ENCODE measurements at regions not wholly inside any gene's neighbourhood (a gene's known extent, or its start where the extent isn't known, plus 50 kb on each side); places are given as distances from the start of the nearest gene placed in this dataset.

GRCh38 chr18:61198486-61198885 is 134.7 kb upstream of the CDH20 start:
- TF ChIP-seq CTCF (IDR thresholded peaks at IDR 0.05) = no peak
- no peak overlapping the region for H3K4me3 Mint-ChIP-seq
- no peaks in the 10 kb centered on the region for H3K36me3 Mint-ChIP-seq (ENCODE audit: low read depth)
- H3K9me3 Mint-ChIP-seq = no peaks in the 10 kb centered on the region
- H3K27me3 Mint-ChIP-seq (ENCODE audit: low read depth, poor library complexity) = peaks cover 5% of the 10 kb centered on the region
- DNase-seq = no peak
- H3K27ac Mint-ChIP-seq = no peak overlapping the region
- H3K4me1 Mint-ChIP-seq = no peaks in the 10 kb centered on the region

GRCh38 chr18:61199171-61199848 is 133.9 kb upstream of the CDH20 start:
- Mint-ChIP-seq H3K27ac (no peak overlapping the region), H3K9me3 (no peaks in the 10 kb centered on the region), H3K4me3 (no peak overlapping the region), H3K36me3 (ENCODE audit: low read depth) (no peaks in the 10 kb centered on the region), H3K4me1 (no peaks in the 10 kb centered on the region), H3K27me3 (ENCODE audit: low read depth, poor library complexity) (peaks cover 5% of the 10 kb centered on the region)
- TF ChIP-seq CTCF (IDR thresholded peaks at IDR 0.05) = no peak
- DNase-seq = no peak

- no peaks in the 10 kb centered on the region for H3K9me3 Mint-ChIP-seq
- H3K4me1 Mint-ChIP-seq = no peaks in the 10 kb centered on the region
- H3K36me3 Mint-ChIP-seq (ENCODE audit: low read depth) = no peaks in the 10 kb centered on the region
- no peak for DNase-seq
- no peaks in the 10 kb centered on the region for H3K27me3 Mint-ChIP-seq (ENCODE audit: low read depth, poor library complexity)
- H3K27ac Mint-ChIP-seq = no peak overlapping the region
- no peak for TF ChIP-seq CTCF (IDR thresholded peaks at IDR 0.05)
- no peak overlapping the region for H3K4me3 Mint-ChIP-seq
Observed at GRCh38 chr18:61201511-61201910, 131.7 kb upstream of the CDH20 start.

- no peaks in the 10 kb centered on the region for H3K4me1 Mint-ChIP-seq
- H3K27ac Mint-ChIP-seq = no peak overlapping the region
- TF ChIP-seq CTCF (IDR thresholded peaks at IDR 0.05) = no peak
- H3K9me3 Mint-ChIP-seq = no peaks in the 10 kb centered on the region
- no peaks in the 10 kb centered on the region for H3K36me3 Mint-ChIP-seq (ENCODE audit: low read depth)
- no peak for DNase-seq
- H3K4me3 Mint-ChIP-seq = no peak overlapping the region
- H3K27me3 Mint-ChIP-seq (ENCODE audit: low read depth, poor library complexity) = no peaks in the 10 kb centered on the region
Observed at GRCh38 chr18:61203151-61203550, 130.1 kb upstream of the CDH20 start.

GRCh38 chr18:61209801-61210200 is 123.4 kb upstream of the CDH20 start:
- Mint-ChIP-seq H3K27me3 (ENCODE audit: low read depth, poor library complexity) (peaks cover 4% of the 10 kb centered on the region), H3K27ac (no peak overlapping the region), H3K9me3 (no peaks in the 10 kb centered on the region), H3K4me3 (no peak overlapping the region), H3K36me3 (ENCODE audit: low read depth) (no peaks in the 10 kb centered on the region), H3K4me1 (no peaks in the 10 kb centered on the region)
- DNase-seq = no peak
- no peak for TF ChIP-seq CTCF (IDR thresholded peaks at IDR 0.05)

GRCh38 chr18:61216051-61216450 is 117.2 kb upstream of the CDH20 start:
- Mint-ChIP-seq H3K27ac (no peak overlapping the region), H3K27me3 (ENCODE audit: low read depth, poor library complexity) (peaks cover 4% of the 10 kb centered on the region), H3K9me3 (no peaks in the 10 kb centered on the region), H3K36me3 (ENCODE audit: low read depth) (no peaks in the 10 kb centered on the region), H3K4me1 (no peaks in the 10 kb centered on the region), H3K4me3 (no peak overlapping the region)
- no peak for DNase-seq
- no peak for TF ChIP-seq CTCF (IDR thresholded peaks at IDR 0.05)
